ENCODE measurements at regions not wholly inside any gene's neighbourhood (a gene's known extent, or its start where the extent isn't known, plus 50 kb on each side); places are given as distances from the start of the nearest gene placed in this dataset.

- no peak for TF ChIP-seq SIN3A (IDR thresholded peaks at IDR 0.05; ENCODE audit: borderline replicate concordance, insufficient read depth, low read length)
- no peak for TF ChIP-seq POLR2AphosphoS5 (IDR thresholded peaks at IDR 0.05; ENCODE audit: low read depth, low read length)
- TF ChIP-seq REST (IDR thresholded peaks at IDR 0.05; ENCODE audit: insufficient read depth in 1 of 2, low read depth in 2 of 2, low read length in 2 of 2): no peak
- TF ChIP-seq TAF1 (IDR thresholded peaks at IDR 0.05; ENCODE audit: borderline replicate concordance, insufficient read depth, low read length): no peak
These were observed 329.5 kb downstream of the KCTD8 start for GRCh38 chr4:44118971-44119680.
